ENCODE measurements at regions not wholly inside any gene's neighbourhood (a gene's known extent, or its start where the extent isn't known, plus 50 kb on each side); places are given as distances from the start of the nearest gene placed in this dataset.

DNA sequence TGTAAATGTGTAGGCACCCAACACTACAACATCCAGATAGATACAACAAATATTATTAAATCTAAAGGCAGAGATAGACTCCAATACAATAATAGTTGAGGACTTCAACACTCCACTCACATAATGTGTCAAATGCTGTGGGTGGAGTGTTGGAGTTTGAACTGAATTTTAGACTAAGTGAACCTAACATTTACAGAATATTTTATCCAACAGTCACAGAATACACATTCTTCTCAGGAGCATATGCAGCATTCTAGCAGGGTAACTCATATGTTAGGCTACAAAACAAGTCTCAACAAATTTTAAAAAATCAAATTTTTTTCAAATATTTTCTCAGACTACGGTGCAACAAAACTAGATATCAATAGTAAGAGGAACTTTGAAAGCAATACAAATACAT, 648.7 kb upstream of the CDH18 start:
- ChIA-PET CTCF (no interaction called here), POLR2A (no interaction called here)
- Mint-ChIP-seq H3K36me3 (ENCODE audit: low read depth) (no peaks in the 10 kb centered on the region), H3K27ac (no peak overlapping the region), H3K4me1 (no peaks in the 10 kb centered on the region), H3K27me3 (no peaks in the 10 kb centered on the region), H3K4me3 (no peak overlapping the region), H3K9me3 (no peaks in the 10 kb centered on the region)
- DNase-seq (no peak), ATAC-seq (ENCODE audit: low read depth) (no peak)
- intact Hi-C loops (cut with micrococcal nuclease), result no loop called here
- TF ChIP-seq, protein P1, sequence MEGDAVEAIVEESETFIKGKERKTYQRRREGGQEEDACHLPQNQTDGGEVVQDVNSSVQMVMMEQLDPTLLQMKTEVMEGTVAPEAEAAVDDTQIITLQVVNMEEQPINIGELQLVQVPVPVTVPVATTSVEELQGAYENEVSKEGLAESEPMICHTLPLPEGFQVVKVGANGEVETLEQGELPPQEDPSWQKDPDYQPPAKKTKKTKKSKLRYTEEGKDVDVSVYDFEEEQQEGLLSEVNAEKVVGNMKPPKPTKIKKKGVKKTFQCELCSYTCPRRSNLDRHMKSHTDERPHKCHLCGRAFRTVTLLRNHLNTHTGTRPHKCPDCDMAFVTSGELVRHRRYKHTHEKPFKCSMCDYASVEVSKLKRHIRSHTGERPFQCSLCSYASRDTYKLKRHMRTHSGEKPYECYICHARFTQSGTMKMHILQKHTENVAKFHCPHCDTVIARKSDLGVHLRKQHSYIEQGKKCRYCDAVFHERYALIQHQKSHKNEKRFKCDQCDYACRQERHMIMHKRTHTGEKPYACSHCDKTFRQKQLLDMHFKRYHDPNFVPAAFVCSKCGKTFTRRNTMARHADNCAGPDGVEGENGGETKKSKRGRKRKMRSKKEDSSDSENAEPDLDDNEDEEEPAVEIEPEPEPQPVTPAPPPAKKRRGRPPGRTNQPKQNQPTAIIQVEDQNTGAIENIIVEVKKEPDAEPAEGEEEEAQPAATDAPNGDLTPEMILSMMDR (IDR thresholded peaks at IDR 0.05), result no peak

DNA sequence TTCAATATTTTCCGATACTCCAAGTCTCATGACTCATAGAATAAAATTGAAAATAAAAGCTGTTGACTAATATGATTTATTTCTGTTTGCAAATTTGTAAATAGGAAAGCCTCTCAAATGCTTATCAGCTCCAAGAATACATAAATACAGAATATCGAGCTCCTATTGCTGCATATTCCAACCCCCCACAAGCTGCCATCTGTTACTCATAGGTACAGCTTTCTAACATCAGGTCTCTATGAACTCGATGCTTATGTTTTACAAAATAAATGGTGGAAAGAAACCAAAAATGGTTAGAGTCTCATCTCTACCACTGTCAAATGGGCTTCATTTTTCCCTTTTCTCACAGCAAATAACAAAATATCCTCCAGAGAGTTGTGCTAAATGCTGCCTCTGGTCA, 631.6 kb upstream of the CDH18 start:
- H3K27ac Mint-ChIP-seq, result no peak overlapping the region
- ATAC-seq (ENCODE audit: low read depth), result no peak
- no peak for DNase-seq
- CTCF ChIA-PET, result no interaction called here
- TF ChIP-seq, protein P1 (IDR thresholded peaks at IDR 0.05), result no peak
- POLR2A ChIA-PET, result no interaction called here
- intact Hi-C loops (cut with micrococcal nuclease), result no loop called here
- H3K4me1 Mint-ChIP-seq, result no peaks in the 10 kb centered on the region
- H3K27me3 Mint-ChIP-seq, result no peaks in the 10 kb centered on the region
- no peaks in the 10 kb centered on the region for H3K36me3 Mint-ChIP-seq (ENCODE audit: low read depth)
- no peak overlapping the region for H3K4me3 Mint-ChIP-seq
- no peaks in the 10 kb centered on the region for H3K9me3 Mint-ChIP-seq

GRCh38 chr5:20618340-20618739, 630.3 kb upstream of the CDH18 start:
- intact Hi-C loops (cut with micrococcal nuclease), result no loop called here
- no peak overlapping the region for H3K27ac Mint-ChIP-seq
- H3K9me3 Mint-ChIP-seq, result no peaks in the 10 kb centered on the region
- no peaks in the 10 kb centered on the region for H3K27me3 Mint-ChIP-seq
- POLR2A ChIA-PET, result no interaction called here
- CTCF ChIA-PET, result no interaction called here
- no peak for ATAC-seq (ENCODE audit: low read depth)
- H3K4me1 Mint-ChIP-seq, result no peaks in the 10 kb centered on the region
- no peak for DNase-seq
- TF ChIP-seq, protein P1 (IDR thresholded peaks at IDR 0.05), result no peak
- H3K4me3 Mint-ChIP-seq, result no peak overlapping the region
- no peaks in the 10 kb centered on the region for H3K36me3 Mint-ChIP-seq (ENCODE audit: low read depth)

GRCh38 chr5:20617841-20618240, 629.8 kb upstream of the CDH18 start:
- H3K4me3 Mint-ChIP-seq, result no peak overlapping the region
- no peak for ATAC-seq (ENCODE audit: low read depth)
- DNase-seq, result no peak
- CTCF ChIA-PET, result no interaction called here
- TF ChIP-seq, protein P1 (IDR thresholded peaks at IDR 0.05), result no peak
- H3K27me3 Mint-ChIP-seq, result no peaks in the 10 kb centered on the region
- intact Hi-C loops (cut with micrococcal nuclease), result no loop called here
- H3K36me3 Mint-ChIP-seq (ENCODE audit: low read depth), result no peaks in the 10 kb centered on the region
- no peaks in the 10 kb centered on the region for H3K9me3 Mint-ChIP-seq
- H3K4me1 Mint-ChIP-seq, result no peaks in the 10 kb centered on the region
- no peak overlapping the region for H3K27ac Mint-ChIP-seq
- POLR2A ChIA-PET, result no interaction called here

- CTCF ChIA-PET, result no interaction called here
- Mint-ChIP-seq H3K36me3 (ENCODE audit: low read depth) (no peaks in the 10 kb centered on the region), H3K27me3 (no peaks in the 10 kb centered on the region), H3K4me3 (no peak overlapping the region), H3K9me3 (peaks cover 2% of the 10 kb centered on the region), H3K27ac (no peak overlapping the region), H3K4me1 (no peaks in the 10 kb centered on the region)
- no peak for DNase-seq
- POLR2A ChIA-PET, result no interaction called here
- intact Hi-C loops (cut with micrococcal nuclease), result no loop called here
- ATAC-seq (ENCODE audit: low read depth), result no peak
- TF ChIP-seq, protein P1 (IDR thresholded peaks at IDR 0.05), result no peak
Observed at GRCh38 chr5:20615888-20616563, 628.0 kb upstream of the CDH18 start.

Data from activated B cell treated with CpG ODN at 0.5 μM for 24 hours (primary cell).